HCT116 (cell line): ENCODE measurements at regions not wholly inside any gene's neighbourhood (a gene's known extent, or its start where the extent isn't known, plus 50 kb on each side); places are given as distances from the start of the nearest gene placed in this dataset.

Source experiments
- ATAC-seq: fragments of 200-7000 bp; cut with Tn5 transposase; 2 replicates; pipeline ENCODE4 v1.9.1; 2020; ENCODE audit warnings: mild to moderate bottlenecking, moderate library complexity
- BruUV-seq: library from RNA; stranded (reverse); fragments of 400-500 nt; replicated peaks from 2 replicates; lab custom pipeline; 2021; lab: Mats Ljungman, UMichigan
- CTCF ChIA-PET: fragments of 300-600 bp; sonication (Branson Sonifier 250); formaldehyde crosslinking; loops from one replicate; lab custom pipeline; 2021; ENCODE audit warnings: antibody characterized with exemption; lab: Charles Lee
- POLR2A ChIA-PET: fragments of 300-600, 350-600 bp; sonication (Branson Sonifier 250); formaldehyde crosslinking; loops from one replicate; lab custom pipeline; 2021; ENCODE audit warnings: antibody characterized with exemption; lab: Charles Lee
- RAD21 ChIA-PET, 2 experiments: fragments of 300-600 bp; sonication (Branson Sonifier 250); formaldehyde crosslinking; loops; one replicate each; lab custom pipeline; 2023; ENCODE audit warnings: low total read pairs in 2 of 2; ENCODE audit not compliant: uncharacterized antibody in 2 of 2, unreplicated experiment in 2 of 2, low non-redundant PET in 1 of 2; lab: Charles Lee
- DNase-seq: peaks from one replicate; pipeline ENCODE4 v3.0.0-alpha.2; 2010; ENCODE audit warnings: low read depth, low spot score
- H2AFZ ChIP-seq: fragments of 200-600 bp; shearing (Covaris generic), sonication (generic); 2 replicates; pipeline ENCODE4 v1.6.1; 2017; ENCODE audit warnings: low read depth, mixed run types, mixed read lengths, antibody characterized with exemption, low read length; ENCODE audit not compliant: poor library complexity, severe bottlenecking
- H3K27ac ChIP-seq: 2 replicates; pipeline ENCODE4 v1.5.1; 2012; ENCODE audit warnings: low read depth, low read length
- H3K27me3 ChIP-seq: fragments of 200-600 bp; sonication (generic); 2 replicates; pipeline ENCODE4 v1.6.1; 2016; ENCODE audit warnings: mixed run types, low read length, mixed read lengths; ENCODE audit not compliant: insufficient read depth
- H3K36me3 ChIP-seq, 2 experiments: fragments of 200-500 bp in 1 of 2; fragments of 200-600 bp in 1 of 2; sonication (Bioruptor generic) in 1 of 2; sonication (generic) in 1 of 2; 2 replicates each; pipeline versions ENCODE4 v1.5.1 to v1.6.1; 2014 to 2016; ENCODE audit warnings: low read length in 2 of 2, inconsistent platforms in 1 of 2, mixed read lengths in 1 of 2, mixed run types in 1 of 2; ENCODE audit not compliant: insufficient read depth in 2 of 2, control insufficient read depth in 1 of 2
- H3K4me1 ChIP-seq, 2 experiments: fragments of 200-600 bp in 1 of 2; sonication (generic) in 1 of 2; 2 replicates each; pipeline versions ENCODE4 v1.5.1 to v1.6.1; 2012 to 2017; ENCODE audit warnings: low read length in 2 of 2, inconsistent platforms in 1 of 2, mild to moderate bottlenecking in 1 of 2, mixed read lengths in 1 of 2, mixed run types in 1 of 2, moderate library complexity in 1 of 2; ENCODE audit not compliant: insufficient read depth in 2 of 2, control insufficient read depth in 1 of 2
- H3K4me2 ChIP-seq: fragments of 200-600 bp; sonication (generic); 2 replicates; pipeline ENCODE4 v1.6.1; 2017; ENCODE audit warnings: mixed run types, low read length, mixed read lengths
- H3K4me3 ChIP-seq, 2 experiments: fragments of 200-600 bp in 1 of 2; sonication (generic) in 1 of 2; replicated peaks in 1 of 2; 2 replicates each; pipeline ENCODE4 v1.5.1; 2011 to 2016; ENCODE audit warnings: low read length in 2 of 2, control low read depth in 1 of 2, low read depth in 1 of 2, mild to moderate bottlenecking in 1 of 2, mixed read lengths in 1 of 2, mixed run types in 1 of 2
- H3K79me2 ChIP-seq: fragments of 200-600 bp; sonication (generic); 2 replicates; pipeline ENCODE4 v1.6.1; 2017; ENCODE audit warnings: mild to moderate bottlenecking, mixed run types, low read length, moderate library complexity, mixed read lengths; ENCODE audit not compliant: insufficient read depth
- H3K9ac ChIP-seq: fragments of 200-600 bp; sonication (generic); 2 replicates; pipeline ENCODE4 v1.6.1; 2016; ENCODE audit warnings: low read length, mixed read lengths
- H3K9me2 ChIP-seq: fragments of 200-600 bp; sonication (generic), shearing (Covaris generic); 2 replicates; pipeline ENCODE4 v1.6.1; 2017; ENCODE audit warnings: mixed run types, mild to moderate bottlenecking, moderate library complexity; ENCODE audit not compliant: insufficient read depth
- H3K9me3 ChIP-seq, 2 experiments: fragments of 200-500 bp in 1 of 2; fragments of 200-600 bp in 1 of 2; sonication (Bioruptor generic) in 1 of 2; sonication (generic) in 1 of 2; 2 replicates each; pipeline ENCODE4 v1.6.1; 2014 to 2017; ENCODE audit warnings: low read length in 2 of 2, mixed read lengths in 2 of 2, inconsistent platforms in 1 of 2, low read depth in 1 of 2, mild to moderate bottlenecking in 1 of 2, mixed run types in 1 of 2, moderate library complexity in 1 of 2; ENCODE audit not compliant: control insufficient read depth in 1 of 2, insufficient read depth in 1 of 2
- H4K20me1 ChIP-seq: fragments of 200-600 bp; sonication (generic), shearing (Covaris generic); 2 replicates; pipeline ENCODE4 v1.6.1; 2017; ENCODE audit warnings: mixed run types, mild to moderate bottlenecking, moderate library complexity; ENCODE audit not compliant: insufficient read depth
- ATF3 ChIP-seq: IDR thresholded peaks from 2 replicates; pipeline ENCODE4 v1.6.1; 2012
- CEBPB ChIP-seq: IDR thresholded peaks from 2 replicates; pipeline ENCODE4 v1.6.1; 2012; ENCODE audit warnings: low read depth
- CTCF ChIP-seq, 3 experiments: fragments of 200-600 bp in 1 of 3; sonication (generic) in 1 of 3; IDR thresholded peaks in 2 of 3; conservative IDR thresholded peaks in 1 of 3; 2 replicates each; pipeline ENCODE4 v1.5.1; 2012 to 2017; ENCODE audit warnings: low read depth in 2 of 3, low read length in 2 of 3, antibody characterized with exemption in 1 of 3, borderline replicate concordance in 1 of 3, control low read depth in 1 of 3, mild to moderate bottlenecking in 1 of 3, mixed read lengths in 1 of 3, mixed run types in 1 of 3, moderate library complexity in 1 of 3; ENCODE audit not compliant: insufficient read depth in 1 of 3
- EGR1 ChIP-seq: IDR thresholded peaks from 2 replicates; pipeline ENCODE4 v1.6.1; 2012; ENCODE audit warnings: low read depth
- EZH2phosphoT487 ChIP-seq: fragments of 200-600 bp; IDR thresholded peaks from 2 replicates; pipeline ENCODE4 v1.6.1; 2018; ENCODE audit warnings: antibody characterized with exemption, borderline replicate concordance
- JUND ChIP-seq: IDR thresholded peaks from 2 replicates; pipeline ENCODE4 v1.6.1; 2012
- MAX ChIP-seq: IDR thresholded peaks from 2 replicates; pipeline ENCODE4 v1.6.1; 2012
- POLR2A ChIP-seq: IDR thresholded peaks from 2 replicates; pipeline ENCODE4 v1.7.0; 2011; ENCODE audit warnings: borderline replicate concordance; ENCODE audit not compliant: insufficient read depth, insufficient read length; ENCODE audit errors: extremely low read depth
- POLR2AphosphoS5 ChIP-seq: IDR thresholded peaks from 2 replicates; pipeline ENCODE4 v1.6.1; 2011; ENCODE audit warnings: mild to moderate bottlenecking, low read depth, low read length, moderate library complexity
- RAD21 ChIP-seq: IDR thresholded peaks from 2 replicates; pipeline ENCODE4 v1.6.1; 2012; ENCODE audit warnings: low read depth, mild to moderate bottlenecking
- REST ChIP-seq: IDR thresholded peaks from 2 replicates; pipeline ENCODE4 v1.6.1; 2012; ENCODE audit warnings: low read depth
- SIN3A ChIP-seq: IDR thresholded peaks from 2 replicates; pipeline ENCODE4 v1.6.1; 2012; ENCODE audit warnings: low read depth
- SP1 ChIP-seq: IDR thresholded peaks from 2 replicates; pipeline ENCODE4 v1.6.1; 2012; ENCODE audit warnings: low read depth
- SRF ChIP-seq: IDR thresholded peaks from 2 replicates; pipeline ENCODE4 v1.6.1; 2012; ENCODE audit warnings: low read depth
- TCF7L2 ChIP-seq: IDR thresholded peaks from 2 replicates; pipeline ENCODE4 v1.7.0; 2011; ENCODE audit warnings: borderline replicate concordance, inconsistent platforms; ENCODE audit not compliant: insufficient read depth, insufficient read length; ENCODE audit errors: extremely low read depth
- ZFX ChIP-seq: fragments of 450-650 bp; IDR thresholded peaks from 2 replicates; pipeline ENCODE4 v1.6.1; 2017
- ZNF274 ChIP-seq: fragments of 200-500 bp; sonication (Bioruptor generic); IDR thresholded peaks from 2 replicates; pipeline ENCODE4 v1.6.1; 2014; ENCODE audit warnings: mild to moderate bottlenecking, low read depth, low read length, inconsistent platforms
- intact Hi-C: fragments of 100-400 bp; cut with micrococcal nuclease; formaldehyde crosslinking; loops from 2 replicates; pipeline ENCODE4 v1.10.0; 2022

- Histone ChIP-seq H3K27ac (no peak overlapping the region), H3K4me2 (no peak overlapping the region), H3K9me2 (no peaks in the 10 kb centered on the region), H3K9me3 (no peaks in the 10 kb centered on the region), H3K4me1 (no peaks in the 10 kb centered on the region), H2AFZ (no peak overlapping the region), H3K36me3 (no peaks in the 10 kb centered on the region), H3K9ac (no peak overlapping the region), H4K20me1 (no peaks in the 10 kb centered on the region), H3K27me3 (no peaks in the 10 kb centered on the region), H3K79me2 (no peaks in the 10 kb centered on the region), H3K4me3 (no peak overlapping the region)
- TF ChIP-seq ZFX (no peak), JUND (no peak), SIN3A (no peak), ATF3 (no peak), MAX (no peak), EZH2phosphoT487 (no peak), TCF7L2 (no peak), SP1 (no peak), POLR2AphosphoS5 (no peak), EGR1 (no peak), ZNF274 (no peak), RAD21 (no peak), POLR2A (no peak), REST (no peak), CEBPB (no peak), SRF (no peak), CTCF (IDR thresholded peaks at IDR 0.05 in 2 of 3, conservative IDR thresholded peaks at IDR 0.05 in 1 of 3; ENCODE audit: borderline replicate concordance in 1 of 3, insufficient read depth in 1 of 3, low read depth in 2 of 3, low read length in 2 of 3) (no peak)
- RAD21 ChIA-PET, result no interaction called here
- CTCF ChIA-PET, result no interaction called here
- no TSS peak for BruUV-seq
- intact Hi-C loops, result no loop called here
- ATAC-seq, result no peak
- DNase-seq, result no peak
- POLR2A ChIA-PET, result no interaction called here
Observed at GRCh38 chr7:109879287-109879828, 1211.6 kb upstream of the LRRN3 start.
